ENCODE measurements at regions not wholly inside any gene's neighbourhood (a gene's known extent, or its start where the extent isn't known, plus 50 kb on each side); places are given as distances from the start of the nearest gene placed in this dataset.
"Not testable (repeated sequence)": the region's sequence is repeated elsewhere in the genome, so short reads cannot be mapped to it uniquely, and the experiment has no call there.

GRCh38 chr17:83159204-83160049 is 80.0 kb downstream of the METRNL start:
- DNase-seq = no peak

- no peak for DNase-seq
Measured at GRCh38 chr17:83160443-83161297, 81.3 kb downstream of the METRNL start.

DNA sequence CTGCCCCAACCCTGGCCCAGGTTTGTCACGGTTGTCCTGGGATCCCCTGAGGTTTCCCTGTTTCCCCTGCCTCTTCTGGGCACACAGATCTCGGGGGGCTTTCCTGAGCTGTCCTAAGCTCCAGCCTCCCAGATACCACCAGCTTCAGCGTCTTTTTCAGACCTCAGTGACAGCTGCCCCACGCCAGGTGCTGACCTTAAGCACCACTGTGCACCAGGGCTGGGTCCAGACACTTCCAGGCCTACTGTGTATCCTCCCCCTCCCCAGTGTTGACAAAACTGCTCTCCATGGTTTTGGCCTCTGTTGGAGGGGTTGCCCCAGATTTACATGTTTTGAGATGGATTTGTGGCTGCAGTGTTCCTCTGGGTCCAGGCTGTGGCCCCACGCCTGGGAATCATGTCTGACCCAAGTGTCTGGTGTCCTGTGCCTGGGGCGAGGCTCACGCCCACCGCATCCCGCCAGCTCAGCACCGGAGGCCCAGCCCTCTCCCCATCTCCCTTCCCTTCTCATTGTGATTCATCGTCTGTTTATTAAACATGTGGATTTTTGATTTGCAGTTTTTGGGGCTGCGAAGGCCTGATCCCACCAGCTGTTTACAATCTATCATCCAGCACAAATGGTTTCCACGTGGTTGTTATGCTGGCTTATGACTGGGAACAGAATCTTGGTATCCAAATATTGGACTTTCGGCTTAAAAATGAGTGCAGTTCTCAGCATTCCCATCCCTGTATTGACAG is 82.1 kb downstream of the METRNL start:
- no peak for DNase-seq

DNA sequence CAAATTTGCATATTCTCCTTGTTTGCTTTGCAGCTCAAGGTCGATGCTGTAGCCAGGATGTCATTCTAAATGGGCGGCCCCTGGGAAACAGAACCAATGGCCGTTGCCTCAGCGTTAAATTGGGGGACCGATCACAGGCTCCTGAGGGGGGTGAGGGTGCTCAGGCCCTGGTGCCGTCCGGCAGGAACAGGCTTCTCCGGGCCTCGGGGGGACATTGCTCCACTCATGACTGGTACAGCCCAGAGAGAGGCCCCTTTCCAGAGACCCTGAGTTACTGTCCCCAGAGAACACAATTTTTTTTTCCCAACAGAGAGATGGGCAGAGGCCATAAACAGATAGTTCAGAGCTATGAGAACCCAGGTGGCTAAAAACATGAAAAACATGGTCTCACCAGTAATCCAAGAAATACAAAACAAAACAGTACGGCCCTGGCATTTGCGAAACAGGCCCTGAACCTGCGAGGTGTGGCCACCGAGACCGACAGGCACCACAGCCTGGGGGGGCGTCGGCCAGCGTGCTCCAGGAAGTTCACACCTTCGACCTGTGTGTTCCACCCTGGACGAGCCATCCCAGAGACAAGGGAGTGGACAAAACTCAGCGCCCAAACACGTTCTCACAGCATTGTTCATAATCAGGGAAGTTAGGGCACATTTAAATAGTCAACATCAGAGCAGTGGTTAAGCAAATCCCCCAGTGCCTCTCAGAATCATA is 82.8 kb downstream of the METRNL start:
- DNase-seq = no peak

DNA sequence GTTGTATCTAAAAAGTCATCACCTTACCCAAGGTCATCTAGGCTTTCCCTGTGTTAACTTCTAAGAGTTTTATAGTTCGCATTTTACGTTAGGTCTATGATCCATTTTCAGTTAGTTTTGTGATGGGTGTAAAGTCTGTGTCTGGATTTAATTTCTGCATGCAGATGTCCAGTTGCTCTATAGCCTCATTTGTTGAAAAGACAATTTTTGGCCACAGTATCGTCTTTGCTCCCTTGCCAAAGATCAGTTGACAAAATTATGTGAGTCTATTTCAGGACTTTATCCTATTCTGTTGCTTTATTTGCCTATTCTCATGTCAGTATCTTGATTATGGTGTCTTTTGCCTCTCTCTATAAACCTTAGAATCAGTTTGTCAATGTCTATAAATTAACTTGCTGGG is 85.1 kb downstream of the METRNL start:
- no peak for DNase-seq

- DNase-seq = no peak
Measured at GRCh38 chr17:83170571-83171260, 91.3 kb downstream of the METRNL start.

- DNase-seq = no peak
Measured at GRCh38 chr17:83171661-83172060, 92.3 kb downstream of the METRNL start.

DNA sequence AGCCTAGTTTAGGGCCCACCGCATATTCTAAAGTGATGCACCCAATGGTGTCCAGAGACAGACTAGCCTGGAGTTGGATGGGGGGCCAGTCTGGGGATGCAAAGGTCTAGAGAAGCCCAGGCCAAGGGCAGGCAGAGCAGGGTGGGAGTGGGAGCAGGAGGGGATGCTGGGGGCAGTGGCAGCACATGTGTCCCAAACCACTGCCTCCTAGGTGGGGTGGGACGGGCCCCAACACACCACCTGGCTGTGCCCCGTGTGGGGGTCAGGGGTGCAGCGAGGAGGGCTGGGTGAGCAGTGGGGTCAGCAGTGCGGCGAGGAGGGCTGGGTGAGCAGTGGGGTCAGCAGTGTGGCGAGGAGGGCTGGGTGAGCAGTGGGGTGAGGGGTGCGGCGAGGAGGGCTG is 92.7 kb downstream of the METRNL start:
- DNase-seq = not testable (repeated sequence)

GRCh38 chr17:83172646-83173045 is 93.2 kb downstream of the METRNL start:
- not testable (repeated sequence) for DNase-seq

DNA sequence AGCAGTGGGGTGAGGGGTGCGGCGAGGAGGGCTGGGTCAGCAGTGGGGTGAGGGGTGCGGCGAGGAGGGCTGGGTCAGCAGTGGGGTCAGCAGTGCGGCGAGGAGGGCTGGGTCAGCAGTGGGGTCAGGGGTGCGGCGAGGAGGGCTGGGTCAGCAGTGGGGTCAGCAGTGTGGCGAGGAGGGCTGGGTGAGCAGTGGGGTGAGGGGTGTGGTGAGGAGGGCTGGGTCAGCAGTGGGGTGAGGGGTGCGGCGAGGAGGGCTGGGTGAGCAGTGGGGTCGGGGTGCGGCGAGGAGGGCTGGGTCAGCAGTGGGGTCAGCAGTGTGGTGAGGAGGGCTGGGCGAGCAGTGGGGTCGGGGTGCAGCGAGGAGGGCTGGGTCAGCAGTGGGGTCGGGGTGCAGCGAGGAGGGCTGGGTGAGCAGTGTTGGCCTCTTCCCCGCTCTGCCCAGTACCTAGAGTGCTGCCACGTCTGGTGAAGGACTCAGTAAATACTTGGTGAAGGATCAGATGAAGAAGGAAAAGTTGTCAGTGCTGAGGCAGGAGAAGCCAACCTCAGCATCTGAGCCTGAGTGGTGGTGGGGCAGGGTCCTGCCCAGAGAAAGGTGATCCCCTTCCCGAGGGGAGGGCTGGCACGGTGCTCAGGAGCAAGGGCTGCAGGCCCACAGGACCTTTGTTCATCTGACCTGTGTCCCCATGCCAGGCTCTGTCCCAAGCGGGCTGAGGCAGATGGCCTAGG is 93.9 kb downstream of the METRNL start:
- DNase-seq = not testable (repeated sequence)

- DNase-seq = no peak
Measured at GRCh38 chr17:83173914-83174361, 94.5 kb downstream of the METRNL start.

DNA sequence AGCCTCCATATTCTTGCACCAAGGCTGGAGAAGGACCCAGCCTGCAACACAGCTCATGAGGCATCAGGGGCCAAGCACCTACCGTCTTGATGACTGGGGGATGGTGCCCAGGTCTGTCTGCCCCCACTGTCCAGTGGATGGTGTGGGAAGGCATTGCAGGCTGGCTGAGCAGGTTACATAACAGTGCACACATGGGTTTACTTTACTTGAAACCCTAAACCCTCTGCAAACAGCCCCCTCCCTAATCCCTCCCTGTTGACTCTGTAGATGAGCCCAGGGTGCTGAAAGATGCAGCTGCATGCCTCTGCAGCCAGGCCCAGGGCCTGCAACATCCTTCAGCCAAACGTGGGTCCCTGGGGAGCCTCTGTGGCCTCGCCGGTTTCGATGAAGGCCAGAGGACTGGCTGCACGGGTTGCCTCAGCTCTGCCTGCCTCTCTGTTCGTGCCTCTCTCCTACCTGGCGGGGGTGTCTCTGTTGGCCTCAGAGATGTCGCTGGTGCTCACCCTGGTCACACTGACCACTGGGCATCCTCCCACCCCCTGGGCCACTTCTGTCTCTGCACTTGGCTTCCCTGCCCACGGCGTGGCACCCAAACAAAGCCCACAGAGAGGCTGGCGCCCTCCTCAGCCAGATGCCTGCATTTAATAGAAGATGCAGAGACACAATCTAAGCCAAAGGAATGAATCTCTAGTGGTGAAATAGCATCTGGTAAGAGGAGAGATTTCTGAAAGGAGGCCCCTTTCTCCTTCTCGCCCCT is 95.1 kb downstream of the METRNL start:
- no peak for DNase-seq

GRCh38 chr17:83175119-83175821 is 95.9 kb downstream of the METRNL start:
- no peak for DNase-seq

- DNase-seq = no peak
Measured at GRCh38 chr17:83175822-83176622, 96.6 kb downstream of the METRNL start.

DNA sequence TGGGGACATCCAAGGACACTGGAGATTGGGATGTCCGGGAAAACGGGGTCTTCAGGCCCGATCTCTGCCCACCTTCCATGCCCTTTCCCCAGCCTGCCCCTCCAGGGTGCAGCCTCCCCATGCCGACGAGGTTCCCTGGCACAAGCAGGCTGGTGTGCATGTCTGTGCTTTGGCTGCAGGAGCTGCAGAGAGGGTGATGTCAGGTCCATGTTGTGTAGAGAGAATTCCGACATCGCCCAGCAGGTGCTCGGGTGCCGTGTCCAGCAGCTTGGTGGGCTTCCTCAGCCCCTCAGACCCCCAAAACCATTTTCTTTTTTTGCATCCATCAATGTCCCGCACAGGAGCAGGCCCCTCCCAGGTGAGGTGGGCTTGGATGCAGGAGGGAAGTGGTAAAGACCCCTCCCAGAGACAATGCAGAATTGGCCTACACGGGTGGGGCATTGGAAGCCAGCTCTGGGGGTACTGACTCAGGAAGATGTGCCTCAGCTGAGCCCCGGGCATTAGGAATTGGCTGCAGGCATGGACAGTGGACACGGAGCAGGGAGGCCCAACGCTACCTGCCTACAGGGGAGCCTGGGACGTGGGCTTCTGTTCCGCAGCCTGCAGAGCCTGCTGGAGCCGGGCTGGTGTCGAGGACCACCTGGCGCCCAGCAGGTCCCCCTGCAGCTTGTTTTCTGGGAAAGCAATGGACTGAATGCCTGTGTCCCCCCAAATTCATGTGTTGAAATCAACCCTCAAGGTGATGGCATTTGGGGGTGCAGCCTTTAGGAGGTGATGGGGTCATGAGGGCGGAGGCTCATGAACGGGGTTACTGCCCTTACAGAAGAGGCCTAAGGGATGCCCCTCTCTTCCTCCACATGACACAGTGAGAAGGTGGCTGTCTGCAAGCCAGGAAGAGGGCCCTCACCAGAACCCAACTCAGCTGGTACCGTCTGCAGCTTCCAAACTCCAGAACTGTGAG is 97.5 kb downstream of the METRNL start:
- no peak for DNase-seq

DNA sequence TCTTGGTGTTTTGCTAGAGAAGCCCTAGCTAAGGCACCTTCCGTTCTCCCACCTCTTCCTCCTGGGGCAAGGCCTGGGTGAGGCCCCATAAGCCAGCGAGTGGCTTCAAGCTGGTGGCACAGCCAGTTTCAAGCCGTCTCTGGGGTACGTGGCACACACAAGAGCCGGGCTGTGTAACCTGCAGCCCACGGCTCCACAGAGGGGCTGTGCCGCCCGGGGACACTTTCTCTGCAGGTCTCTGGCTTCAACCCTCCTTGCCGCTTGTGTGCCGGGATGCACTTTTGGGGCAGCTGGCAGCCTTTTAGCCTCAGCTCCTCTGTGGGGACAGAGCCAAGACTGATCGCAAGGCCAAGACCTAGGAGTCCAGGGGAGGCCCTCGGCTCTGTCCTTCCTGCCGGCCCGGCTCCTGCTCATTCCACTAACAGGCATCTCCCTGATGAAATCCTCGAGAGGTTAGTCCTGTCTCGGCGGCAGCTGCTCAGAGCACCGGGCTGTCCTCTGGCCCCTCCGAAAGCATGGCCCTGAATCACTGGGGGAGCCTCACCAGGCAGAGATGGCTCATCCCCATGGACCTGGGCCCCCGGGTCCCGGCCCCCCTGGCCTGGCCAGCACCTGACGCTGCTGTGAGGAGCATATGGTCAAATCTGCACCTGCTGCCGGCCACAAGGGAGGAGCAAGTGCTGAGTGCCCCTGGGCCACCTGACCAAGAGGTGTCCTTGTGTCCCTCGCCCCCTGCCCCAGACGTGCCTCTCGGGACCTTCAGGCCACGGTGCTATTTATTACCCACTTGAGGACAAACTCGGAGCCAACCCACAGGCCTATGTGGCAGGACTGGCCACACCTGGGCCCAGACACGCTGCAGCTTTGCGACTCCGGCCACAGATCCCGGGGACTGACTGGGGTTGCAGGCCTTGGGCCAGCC is 98.5 kb downstream of the METRNL start:
- DNase-seq = no peak
